GM23338 (cell line): ENCODE measurements at regions not wholly inside any gene's neighbourhood (a gene's known extent, or its start where the extent isn't known, plus 50 kb on each side); places are given as distances from the start of the nearest gene placed in this dataset.

Source experiments
- ATAC-seq: fragments of 200-7000 bp; cut with Tn5 transposase; 3 replicates; pipeline ENCODE4 v1.9.1; 2020
- DNase-seq: peaks from one replicate; pipeline ENCODE4 v3.0.0-alpha.2; 2015; ENCODE audit warnings: low spot score
- H2AFZ ChIP-seq: fragments of 200-600 bp; sonication (generic); 2 replicates; pipeline ENCODE4 v1.8.0; 2016; ENCODE audit warnings: antibody characterized with exemption, mild to moderate bottlenecking, moderate library complexity
- H3F3A ChIP-seq: fragments of 200-600 bp; sonication (generic); replicated peaks from 2 replicates; pipeline ENCODE4 v1.8.0; 2017; ENCODE audit warnings: antibody characterized with exemption, mixed run types, low read depth
- H3K27ac ChIP-seq: fragments of 200-600 bp; sonication (generic); 2 replicates; pipeline ENCODE4 v1.6.1; 2016; ENCODE audit warnings: low read depth
- H3K27me3 ChIP-seq: fragments of 200-600 bp; sonication (generic); 2 replicates; pipeline ENCODE4 v1.8.0; 2016; ENCODE audit warnings: mild to moderate bottlenecking, mixed run types, moderate library complexity; ENCODE audit not compliant: insufficient read depth
- H3K36me3 ChIP-seq: fragments of 200-600 bp; sonication (generic); 2 replicates; pipeline ENCODE4 v1.8.0; 2016; ENCODE audit warnings: mild to moderate bottlenecking; ENCODE audit not compliant: insufficient read depth
- H3K4me1 ChIP-seq: fragments of 200-600 bp; sonication (generic); 2 replicates; pipeline ENCODE4 v1.8.0; 2016; ENCODE audit warnings: mild to moderate bottlenecking, moderate library complexity; ENCODE audit not compliant: insufficient read depth
- H3K4me2 ChIP-seq: fragments of 200-600 bp; sonication (generic); 2 replicates; pipeline ENCODE4 v1.7.1; 2017; ENCODE audit warnings: mixed run types
- H3K4me3 ChIP-seq: fragments of 200-600 bp; sonication (generic); 2 replicates; pipeline ENCODE4 v1.6.1; 2016; ENCODE audit warnings: mixed run types
- H3K79me2 ChIP-seq: fragments of 200-600 bp; sonication (generic); replicated peaks from 2 replicates; pipeline ENCODE4 v1.8.0; 2017; ENCODE audit warnings: mild to moderate bottlenecking; ENCODE audit not compliant: insufficient read depth
- H3K9me2 ChIP-seq: fragments of 200-600 bp; sonication (generic); 2 replicates; pipeline ENCODE4 v1.8.0; 2017; ENCODE audit not compliant: insufficient read depth
- H4K20me1 ChIP-seq: fragments of 200-600 bp; sonication (generic); replicated peaks from 2 replicates; pipeline ENCODE4 v1.8.0; 2017; ENCODE audit warnings: mild to moderate bottlenecking; ENCODE audit not compliant: insufficient read depth
- H3K27ac Mint-ChIP-seq: 2 replicates; pipeline ENCODE4 v1.8.0; 2020; ENCODE audit warnings: inconsistent platforms, mild to moderate bottlenecking, moderate library complexity, mixed read lengths
- H3K27me3 Mint-ChIP-seq: 3 replicates; pipeline ENCODE4 v1.8.0; 2022; ENCODE audit warnings: low read depth, mild to moderate bottlenecking, moderate library complexity, mixed read lengths, inconsistent platforms; ENCODE audit not compliant: insufficient read depth, poor library complexity
- H3K36me3 Mint-ChIP-seq: 3 replicates; pipeline ENCODE4 v1.8.0; 2021; ENCODE audit warnings: low read depth, mild to moderate bottlenecking, inconsistent platforms, moderate library complexity, mixed read lengths
- H3K4me1 Mint-ChIP-seq: 3 replicates; pipeline ENCODE4 v1.8.0; 2020; ENCODE audit warnings: mild to moderate bottlenecking, inconsistent platforms, mixed read lengths
- H3K4me3 Mint-ChIP-seq: 3 replicates; pipeline ENCODE4 v1.8.0; 2021; ENCODE audit warnings: moderate library complexity, mild to moderate bottlenecking, inconsistent platforms, mixed read lengths
- H3K9me3 Mint-ChIP-seq: 3 replicates; pipeline ENCODE4 v1.8.0; 2020; ENCODE audit warnings: moderate library complexity, mild to moderate bottlenecking, inconsistent platforms, mixed read lengths
- ETS1 ChIP-seq: IDR thresholded peaks from 2 replicates; pipeline ENCODE4 v1.6.1; 2016; ENCODE audit warnings: antibody characterized with exemption
- POLR2AphosphoS5 ChIP-seq: IDR thresholded peaks from 2 replicates; pipeline ENCODE4 v1.6.1; 2016; ENCODE audit warnings: antibody characterized with exemption, low read depth
- TF ChIP-seq, protein P1 (sequence below): fragments of 250-450 bp; sonication (Bioruptor Pico); IDR thresholded peaks from 2 replicates; pipeline ENCODE4 v1.5.0; 2020; ENCODE audit warnings: mild to moderate bottlenecking, moderate library complexity

DNA sequence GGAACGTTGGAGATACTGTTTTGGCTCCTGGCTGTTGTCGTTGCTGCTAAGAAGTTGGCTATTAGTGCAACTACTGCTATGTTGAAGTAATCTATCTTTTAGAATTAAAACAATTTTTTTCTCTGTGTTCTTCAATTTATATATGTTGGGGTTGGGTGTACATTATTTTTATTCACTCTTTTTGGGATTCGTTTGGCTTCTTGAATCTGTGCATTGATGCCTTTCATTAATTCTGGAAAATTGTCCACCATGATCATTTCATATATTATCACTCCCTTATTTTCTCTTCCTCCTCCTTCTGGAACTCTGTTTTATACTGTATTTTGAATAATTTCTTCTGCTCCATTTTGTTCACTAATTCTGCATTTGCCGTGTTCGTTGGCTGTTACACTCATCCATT is 199.5 kb upstream of the PLET1 start (continued):
- TF ChIP-seq, protein P1, sequence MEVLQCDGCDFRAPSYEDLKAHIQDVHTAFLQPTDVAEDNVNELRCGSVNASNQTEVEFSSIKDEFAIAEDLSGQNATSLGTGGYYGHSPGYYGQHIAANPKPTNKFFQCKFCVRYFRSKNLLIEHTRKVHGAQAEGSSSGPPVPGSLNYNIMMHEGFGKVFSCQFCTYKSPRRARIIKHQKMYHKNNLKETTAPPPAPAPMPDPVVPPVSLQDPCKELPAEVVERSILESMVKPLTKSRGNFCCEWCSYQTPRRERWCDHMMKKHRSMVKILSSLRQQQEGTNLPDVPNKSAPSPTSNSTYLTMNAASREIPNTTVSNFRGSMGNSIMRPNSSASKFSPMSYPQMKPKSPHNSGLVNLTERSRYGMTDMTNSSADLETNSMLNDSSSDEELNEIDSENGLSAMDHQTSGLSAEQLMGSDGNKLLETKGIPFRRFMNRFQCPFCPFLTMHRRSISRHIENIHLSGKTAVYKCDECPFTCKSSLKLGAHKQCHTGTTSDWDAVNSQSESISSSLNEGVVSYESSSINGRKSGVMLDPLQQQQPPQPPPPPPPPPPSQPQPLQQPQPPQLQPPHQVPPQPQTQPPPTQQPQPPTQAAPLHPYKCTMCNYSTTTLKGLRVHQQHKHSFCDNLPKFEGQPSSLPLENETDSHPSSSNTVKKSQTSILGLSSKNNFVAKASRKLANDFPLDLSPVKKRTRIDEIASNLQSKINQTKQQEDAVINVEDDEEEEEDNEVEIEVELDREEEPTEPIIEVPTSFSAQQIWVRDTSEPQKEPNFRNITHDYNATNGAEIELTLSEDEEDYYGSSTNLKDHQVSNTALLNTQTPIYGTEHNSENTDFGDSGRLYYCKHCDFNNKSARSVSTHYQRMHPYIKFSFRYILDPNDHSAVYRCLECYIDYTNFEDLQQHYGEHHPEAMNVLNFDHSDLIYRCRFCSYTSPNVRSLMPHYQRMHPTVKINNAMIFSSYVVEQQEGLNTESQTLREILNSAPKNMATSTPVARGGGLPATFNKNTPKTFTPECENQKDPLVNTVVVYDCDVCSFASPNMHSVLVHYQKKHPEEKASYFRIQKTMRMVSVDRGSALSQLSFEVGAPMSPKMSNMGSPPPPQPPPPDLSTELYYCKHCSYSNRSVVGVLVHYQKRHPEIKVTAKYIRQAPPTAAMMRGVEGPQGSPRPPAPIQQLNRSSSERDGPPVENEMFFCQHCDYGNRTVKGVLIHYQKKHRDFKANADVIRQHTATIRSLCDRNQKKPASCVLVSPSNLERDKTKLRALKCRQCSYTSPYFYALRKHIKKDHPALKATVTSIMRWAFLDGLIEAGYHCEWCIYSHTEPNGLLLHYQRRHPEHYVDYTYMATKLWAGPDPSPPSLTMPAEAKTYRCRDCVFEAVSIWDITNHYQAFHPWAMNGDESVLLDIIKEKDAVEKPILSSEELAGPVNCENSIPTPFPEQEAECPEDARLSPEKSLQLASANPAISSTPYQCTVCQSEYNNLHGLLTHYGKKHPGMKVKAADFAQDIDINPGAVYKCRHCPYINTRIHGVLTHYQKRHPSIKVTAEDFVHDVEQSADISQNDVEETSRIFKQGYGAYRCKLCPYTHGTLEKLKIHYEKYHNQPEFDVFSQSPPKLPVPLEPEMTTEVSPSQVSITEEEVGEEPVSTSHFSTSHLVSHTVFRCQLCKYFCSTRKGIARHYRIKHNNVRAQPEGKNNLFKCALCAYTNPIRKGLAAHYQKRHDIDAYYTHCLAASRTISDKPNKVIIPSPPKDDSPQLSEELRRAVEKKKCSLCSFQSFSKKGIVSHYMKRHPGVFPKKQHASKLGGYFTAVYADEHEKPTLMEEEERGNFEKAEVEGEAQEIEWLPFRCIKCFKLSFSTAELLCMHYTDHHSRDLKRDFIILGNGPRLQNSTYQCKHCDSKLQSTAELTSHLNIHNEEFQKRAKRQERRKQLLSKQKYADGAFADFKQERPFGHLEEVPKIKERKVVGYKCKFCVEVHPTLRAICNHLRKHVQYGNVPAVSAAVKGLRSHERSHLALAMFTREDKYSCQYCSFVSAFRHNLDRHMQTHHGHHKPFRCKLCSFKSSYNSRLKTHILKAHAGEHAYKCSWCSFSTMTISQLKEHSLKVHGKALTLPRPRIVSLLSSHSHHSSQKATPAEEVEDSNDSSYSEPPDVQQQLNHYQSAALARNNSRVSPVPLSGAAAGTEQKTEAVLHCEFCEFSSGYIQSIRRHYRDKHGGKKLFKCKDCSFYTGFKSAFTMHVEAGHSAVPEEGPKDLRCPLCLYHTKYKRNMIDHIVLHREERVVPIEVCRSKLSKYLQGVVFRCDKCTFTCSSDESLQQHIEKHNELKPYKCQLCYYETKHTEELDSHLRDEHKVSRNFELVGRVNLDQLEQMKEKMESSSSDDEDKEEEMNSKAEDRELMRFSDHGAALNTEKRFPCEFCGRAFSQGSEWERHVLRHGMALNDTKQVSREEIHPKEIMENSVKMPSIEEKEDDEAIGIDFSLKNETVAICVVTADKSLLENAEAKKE (CRISPR knock-in tag), result no peak

DNA sequence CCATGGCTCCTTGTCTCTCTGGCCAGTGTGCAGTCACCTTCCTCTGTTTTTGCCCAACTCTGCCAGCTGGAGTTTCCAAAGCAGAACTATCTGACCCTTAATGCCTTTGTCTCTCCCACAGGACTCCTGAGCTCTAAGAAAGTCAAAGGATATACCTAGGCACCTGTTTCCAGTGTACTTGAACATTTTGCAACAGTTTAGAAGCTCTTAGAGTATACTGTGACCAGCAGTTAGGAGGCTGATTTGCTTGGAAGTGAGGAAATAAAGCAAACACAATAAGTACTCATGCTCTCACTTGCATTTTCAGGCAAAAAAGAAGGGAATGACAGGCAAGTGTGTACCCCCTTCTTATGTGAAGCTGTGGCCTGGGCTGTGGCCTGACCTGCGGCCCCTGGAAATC is 204.3 kb upstream of the PLET1 start:
- Mint-ChIP-seq H3K9me3 (no peaks in the 10 kb centered on the region), H3K4me3 (no peak overlapping the region), H3K27ac (no peak overlapping the region), H3K27me3 (peaks cover 4% of the 10 kb centered on the region), H3K4me1 (no peaks in the 10 kb centered on the region), H3K36me3 (no peaks in the 10 kb centered on the region)
- H3K79me2 ChIP-seq, result no peaks in the 10 kb centered on the region
- H3K4me2 ChIP-seq, result no peak overlapping the region
- ATAC-seq (no peak), DNase-seq (no peak)
- H3F3A ChIP-seq, result no peaks in the 10 kb centered on the region
- H3K36me3 ChIP-seq, result no peaks in the 10 kb centered on the region
- TF ChIP-seq POLR2AphosphoS5 (no peak), ETS1 (no peak)
- no peak overlapping the region for H3K27ac ChIP-seq
- H2AFZ ChIP-seq, result no peak overlapping the region; the same call in 1 of the 2 replicates
- H3K9me2 ChIP-seq, result no peaks in the 10 kb centered on the region
- H3K27me3 ChIP-seq, result no peaks in the 10 kb centered on the region
- no peaks in the 10 kb centered on the region for H3K4me1 ChIP-seq
- no peak overlapping the region for H3K4me3 ChIP-seq
- no peaks in the 10 kb centered on the region for H4K20me1 ChIP-seq
